GM18505 (cell line): ENCODE measurements at regions not wholly inside any gene's neighbourhood (a gene's known extent, or its start where the extent isn't known, plus 50 kb on each side); places are given as distances from the start of the nearest gene placed in this dataset.
A peak's percentile ranks its signal among the peaks of the same experiment; 100 is the strongest.
"Not testable (repeated sequence)": the region's sequence is repeated elsewhere in the genome, so short reads cannot be mapped to it uniquely, and the experiment has no call there.

Source experiments
- ATAC-seq: cut with Tn5 transposase; IDR thresholded peaks from one replicate; pipeline ENCODE4 v1.9.1; 2021; ENCODE audit not compliant: unreplicated experiment
- POLR2A ChIP-seq: IDR thresholded peaks from 4 replicates; pipeline ENCODE4 v1.6.1; 2011; ENCODE audit warnings: borderline replicate concordance; ENCODE audit not compliant: insufficient read depth, insufficient read length; ENCODE audit errors: extremely low read depth

GRCh38 chr17:70936724-70937123 is 767.4 kb downstream of the KCNJ2 start:
- ATAC-seq, result no peak
- TF ChIP-seq POLR2A, result no peak

DNA sequence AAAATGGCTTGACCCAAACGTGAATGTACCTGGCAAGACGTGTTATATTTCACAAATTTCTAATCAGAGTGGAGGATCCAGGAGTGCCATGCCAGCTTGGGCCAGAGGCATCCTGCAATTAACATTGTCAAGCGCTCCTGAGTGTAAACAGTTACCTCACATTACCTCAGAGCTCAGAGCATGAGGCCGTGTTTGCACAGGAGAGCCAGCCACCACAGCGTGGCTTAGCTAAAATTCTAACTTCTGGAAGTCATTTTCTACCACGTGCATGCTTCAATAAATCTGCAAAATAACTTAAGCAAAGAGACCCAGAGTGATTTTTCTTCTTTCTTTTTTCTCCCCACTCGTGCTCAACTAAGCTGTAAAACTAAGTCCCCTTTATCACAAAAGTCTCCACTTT is 769.0 kb downstream of the KCNJ2 start:
- no peak for ATAC-seq

GRCh38 chr17:70945386-70945785 is 776.1 kb downstream of the KCNJ2 start:
- ATAC-seq, result no peak
- no peak for TF ChIP-seq POLR2A

More for the DNA sequence above, 769.0 kb downstream of the KCNJ2 start:
- no peak for TF ChIP-seq POLR2A

- no peak for TF ChIP-seq POLR2A
- ATAC-seq, result no peak
Observed at GRCh38 chr17:70947215-70947614, 777.9 kb downstream of the KCNJ2 start.

GRCh38 chr17:70947636-70948565 is 778.6 kb downstream of the KCNJ2 start:
- no peak for TF ChIP-seq POLR2A
- no peak for ATAC-seq

- ATAC-seq, result not testable (repeated sequence)
Observed at GRCh38 chr17:70953140-70953539, 783.8 kb downstream of the KCNJ2 start.

DNA sequence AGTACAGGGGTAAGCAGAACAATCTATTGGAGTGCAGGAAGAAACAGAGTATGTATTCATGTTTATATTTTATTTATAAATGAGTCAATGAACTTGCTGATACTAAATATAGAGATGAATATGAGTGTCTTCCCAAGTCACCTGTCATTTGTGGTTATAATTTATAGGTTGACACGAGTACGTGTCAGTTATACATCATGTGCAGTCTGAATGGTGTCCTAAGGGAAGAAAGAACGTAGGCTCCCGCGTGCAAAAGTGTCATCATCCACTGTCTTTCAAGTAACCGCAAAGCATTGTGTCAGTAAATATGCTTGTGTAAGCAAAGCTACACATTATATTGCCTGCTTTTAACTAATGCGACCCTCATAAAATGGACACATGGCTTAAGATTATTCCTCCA is 786.1 kb downstream of the KCNJ2 start:
- no peak for TF ChIP-seq POLR2A
- ATAC-seq, result no peak

GRCh38 chr17:70956726-70957125 is 787.4 kb downstream of the KCNJ2 start:
- TF ChIP-seq POLR2A, result no peak
- no peak for ATAC-seq

DNA sequence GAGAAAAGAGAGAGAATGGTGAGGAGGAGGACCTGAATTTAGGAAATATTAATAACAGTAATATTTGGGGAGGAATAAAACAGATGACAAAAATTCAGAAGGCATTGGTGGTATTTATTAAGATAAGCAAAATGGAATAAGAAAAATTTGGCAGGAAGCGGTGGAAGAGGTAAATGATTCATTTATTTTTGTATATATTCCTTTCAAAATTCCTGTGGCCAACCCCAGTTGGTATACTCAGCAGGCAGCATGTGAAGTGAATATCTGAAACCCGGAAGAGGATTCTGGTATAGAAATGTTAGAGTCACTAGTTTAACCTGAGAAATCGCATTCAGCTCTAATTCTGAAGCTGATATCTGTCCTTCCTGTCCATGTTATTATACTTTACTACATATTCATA is 792.0 kb downstream of the KCNJ2 start:
- no peak for ATAC-seq
- TF ChIP-seq POLR2A, result no peak

DNA sequence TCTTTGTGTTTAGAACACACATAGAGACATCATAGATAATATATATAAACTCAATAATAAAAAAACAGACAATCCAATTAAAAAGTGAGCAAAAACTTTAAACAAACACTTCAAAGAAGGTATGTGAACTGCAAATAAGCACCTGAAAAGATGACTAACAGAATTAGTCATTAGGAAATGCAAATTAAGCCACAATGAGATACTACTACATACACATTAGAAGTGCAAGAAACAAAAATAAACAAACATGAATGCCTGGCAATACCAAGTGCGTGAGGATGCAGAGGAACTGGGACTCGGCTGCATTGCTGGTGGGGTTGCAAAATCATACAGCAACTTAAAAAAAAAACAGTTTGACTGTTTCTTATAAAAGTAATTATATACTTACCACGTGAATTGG is 799.0 kb downstream of the KCNJ2 start:
- no peak for ATAC-seq
- no peak for TF ChIP-seq POLR2A

DNA sequence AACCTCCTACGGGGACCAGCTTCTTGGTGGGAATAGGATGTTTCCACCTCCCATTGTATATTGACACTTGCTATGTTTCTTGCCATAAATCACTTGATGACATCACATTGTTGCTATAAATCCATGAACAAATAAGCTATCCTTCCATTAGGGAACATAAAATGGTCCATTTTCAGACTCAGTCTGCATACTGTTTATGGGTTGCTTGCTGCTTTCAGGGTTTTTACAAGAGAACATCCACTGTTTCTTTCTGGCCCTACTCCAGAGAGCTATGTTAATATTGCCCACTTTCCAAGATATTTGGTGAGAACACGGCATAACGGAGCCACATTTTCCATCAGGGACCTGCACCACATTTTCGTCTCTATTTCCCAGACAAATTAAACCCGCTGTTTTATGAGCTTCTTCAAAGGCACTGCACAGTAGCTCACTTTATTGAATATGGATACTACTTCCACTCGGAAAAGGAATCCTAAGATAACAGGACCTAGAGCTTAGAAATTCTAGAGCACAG is 800.2 kb downstream of the KCNJ2 start:
- ATAC-seq, result no peak
- TF ChIP-seq POLR2A, result no peak

GRCh38 chr17:70976447-70976846 is 807.1 kb downstream of the KCNJ2 start:
- ATAC-seq, result no peak

GRCh38 chr17:70984873-70985272 is 815.5 kb downstream of the KCNJ2 start:
- ATAC-seq, result no peak
- TF ChIP-seq POLR2A, result no peak

More at GRCh38 chr17:70976447-70976846, 807.1 kb downstream of the KCNJ2 start:
- TF ChIP-seq POLR2A, result no peak

GRCh38 chr17:70987867-70988340 is 818.6 kb downstream of the KCNJ2 start:
- TF ChIP-seq POLR2A, result no peak
- peak; percentile 78 for ATAC-seq
